Stimulated activated CD8-positive, alpha-beta memory T cell treated with anti-CD3 and anti-CD28 coated beads, Interleukin-15, amount 100 ng/mL, for 48 hours (primary cell): ENCODE measurements at regions not wholly inside any gene's neighbourhood (a gene's known extent, or its start where the extent isn't known, plus 50 kb on each side); places are given as distances from the start of the nearest gene placed in this dataset.

Experiments
- DNase-seq, 2 donors: peaks; one replicate each; pipeline ENCODE4 v3.0.0-alpha.2; 2020; ENCODE audit warnings: low read depth in 2 of 2

DNA sequence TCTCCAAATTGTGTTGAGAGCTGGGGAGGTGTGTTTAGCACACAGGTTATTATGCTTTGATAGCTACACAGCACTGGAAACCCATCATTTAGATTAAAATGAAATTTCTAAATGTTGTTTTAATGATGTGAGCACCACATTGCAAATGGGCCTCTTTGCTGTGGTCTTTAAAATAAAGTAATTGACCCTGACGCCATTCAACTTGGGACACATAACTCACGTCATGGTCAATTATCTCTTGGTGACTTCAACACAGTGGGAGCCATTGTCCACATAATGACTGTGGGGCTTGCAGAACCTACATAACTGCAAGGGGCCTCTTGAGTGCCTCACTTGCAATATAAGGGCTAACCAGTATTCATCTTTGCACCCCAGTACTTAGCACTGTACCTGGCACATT is 280.4 kb downstream of the HLX start:
- no peak for DNase-seq

- DNase-seq, result no peak
These were observed 282.4 kb downstream of the HLX start for GRCh38 chr1:221161571-221162041.

- no peak for DNase-seq
These were observed 283.1 kb downstream of the HLX start for GRCh38 chr1:221162352-221162751.

DNA sequence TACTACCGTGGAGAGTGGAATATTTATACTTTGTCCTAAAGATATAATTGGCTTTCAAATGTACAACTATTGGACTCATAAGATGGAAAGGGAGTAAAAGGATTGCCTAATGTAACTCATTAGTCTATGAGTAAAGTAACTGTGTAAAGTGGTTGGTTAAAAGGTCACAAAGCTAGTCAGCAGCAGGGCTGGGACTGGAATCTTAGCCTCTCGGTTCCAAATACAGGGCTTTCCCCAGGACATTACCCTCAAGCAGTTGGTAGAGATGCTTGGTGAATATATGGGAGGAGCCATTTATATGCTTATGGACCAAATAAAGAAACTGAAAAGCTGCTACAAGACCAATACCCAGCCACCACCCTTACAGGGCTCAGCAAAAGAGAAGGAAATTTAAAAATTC is 283.7 kb downstream of the HLX start:
- DNase-seq, result no peak

GRCh38 chr1:221164029-221164428 is 284.8 kb downstream of the HLX start:
- DNase-seq, result no peak

DNA sequence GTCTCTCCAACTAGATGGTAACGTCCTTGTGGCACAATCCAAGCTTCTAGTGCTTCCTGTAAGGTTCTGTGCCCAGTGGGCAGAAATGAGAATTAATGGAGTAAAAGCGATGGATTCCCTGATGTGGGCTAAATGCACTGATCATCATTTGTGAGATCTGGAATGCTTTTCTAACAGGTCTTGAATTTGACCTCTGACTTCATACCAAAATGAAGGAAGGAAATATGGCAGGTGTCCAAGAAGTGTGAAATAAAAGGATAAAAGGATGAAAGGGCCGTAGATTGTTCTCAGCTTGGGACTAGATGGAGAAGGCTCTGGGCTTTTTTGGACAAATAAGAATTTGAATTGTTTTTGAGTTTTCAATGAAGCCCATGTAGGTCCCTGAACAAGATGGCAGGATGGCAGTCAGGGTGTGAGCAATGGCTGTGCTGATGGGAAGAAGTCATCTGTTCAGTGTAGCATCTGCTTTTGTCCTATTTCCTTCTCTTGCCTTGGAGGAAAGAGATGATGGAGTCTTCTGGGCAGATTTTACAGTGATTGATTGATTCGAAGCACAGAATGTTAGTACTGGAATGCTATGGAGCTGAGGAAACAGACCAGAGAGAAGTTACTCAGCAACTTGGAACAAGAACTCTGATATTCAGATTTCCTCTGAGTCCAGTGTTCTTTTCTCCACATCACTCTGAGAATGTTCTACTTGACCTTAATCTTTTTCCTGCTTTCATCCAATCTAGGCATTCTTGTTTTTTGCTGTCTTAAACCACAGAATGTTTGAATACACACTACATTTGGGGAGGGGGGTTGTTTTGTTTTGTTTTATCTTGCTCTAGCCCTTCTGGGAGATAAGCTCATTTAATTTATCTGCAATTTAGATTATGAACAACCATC is 286.0 kb downstream of the HLX start:
- DNase-seq, result no peak

DNA sequence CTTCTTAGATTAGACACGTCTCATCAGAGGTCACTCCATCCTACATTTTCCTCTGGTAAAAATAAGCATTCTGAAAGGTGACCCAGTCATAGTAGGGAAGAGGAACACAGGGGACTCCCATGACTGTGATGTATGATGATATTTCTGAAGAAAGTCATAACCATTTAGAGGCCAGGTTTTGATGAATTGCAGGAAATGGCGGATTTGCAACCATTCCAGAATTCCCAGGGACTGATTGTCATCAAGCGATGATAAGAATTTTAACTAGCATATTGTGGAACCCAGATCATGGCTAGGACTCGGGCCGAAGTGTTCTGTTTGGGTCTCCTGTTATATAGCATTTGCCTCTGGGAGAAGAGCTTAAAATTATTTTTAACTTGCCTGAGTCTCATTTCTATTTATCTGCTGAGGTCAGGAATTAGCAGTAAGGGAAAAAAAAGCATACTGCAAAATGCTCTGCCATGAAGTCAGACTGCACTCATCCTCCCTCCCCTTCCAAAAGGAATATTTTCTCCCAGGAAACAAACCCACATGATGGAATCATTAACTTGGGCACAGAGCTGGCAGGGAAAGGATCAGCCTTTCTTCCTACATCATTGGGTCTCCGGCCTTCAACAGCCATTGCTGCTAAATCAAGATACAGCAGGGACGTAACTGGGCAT is 286.7 kb downstream of the HLX start:
- DNase-seq, result no peak

GRCh38 chr1:221166559-221167318 is 287.5 kb downstream of the HLX start:
- no peak for DNase-seq

GRCh38 chr1:221169447-221169889 is 290.2 kb downstream of the HLX start:
- DNase-seq, result no peak

DNA sequence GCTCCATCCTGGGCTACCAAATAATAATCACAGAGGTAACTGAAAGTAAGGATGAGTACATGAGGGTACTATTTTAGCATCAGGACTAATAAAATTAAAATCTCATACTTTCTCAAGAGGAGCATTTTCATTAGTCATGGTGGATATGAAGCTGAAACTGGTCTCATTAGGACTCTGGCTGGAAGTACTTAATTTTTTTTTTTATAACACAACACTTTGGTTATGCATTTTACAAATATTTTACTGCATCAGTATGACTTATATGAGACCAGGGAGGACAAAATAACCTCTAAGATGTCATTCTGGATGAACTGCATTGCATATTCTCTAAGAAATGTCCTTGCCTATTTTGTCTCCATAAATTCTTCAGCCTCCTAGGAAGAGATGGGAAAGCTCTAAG is 290.9 kb downstream of the HLX start:
- no peak for DNase-seq

DNA sequence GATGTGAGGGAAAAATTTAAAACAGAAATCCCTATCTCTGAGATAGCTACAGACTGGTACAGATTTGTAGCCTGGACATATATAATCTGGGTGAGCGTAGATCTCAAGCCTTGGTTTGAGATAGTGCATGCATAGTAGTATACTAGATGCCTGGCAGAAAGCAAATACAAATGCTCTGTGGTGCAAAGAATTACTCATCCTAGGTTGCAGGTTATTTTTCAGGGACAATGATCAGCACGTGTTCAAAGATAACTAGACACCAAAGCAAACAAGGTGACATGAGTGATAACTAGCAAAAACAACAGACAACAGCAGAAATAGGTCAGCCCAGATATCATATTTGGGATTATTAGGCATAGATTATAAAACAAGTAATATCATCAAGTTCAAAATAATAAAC is 292.5 kb downstream of the HLX start:
- DNase-seq, result no peak

- no peak for DNase-seq
These were observed 293.6 kb downstream of the HLX start for GRCh38 chr1:221172841-221173240.

DNA sequence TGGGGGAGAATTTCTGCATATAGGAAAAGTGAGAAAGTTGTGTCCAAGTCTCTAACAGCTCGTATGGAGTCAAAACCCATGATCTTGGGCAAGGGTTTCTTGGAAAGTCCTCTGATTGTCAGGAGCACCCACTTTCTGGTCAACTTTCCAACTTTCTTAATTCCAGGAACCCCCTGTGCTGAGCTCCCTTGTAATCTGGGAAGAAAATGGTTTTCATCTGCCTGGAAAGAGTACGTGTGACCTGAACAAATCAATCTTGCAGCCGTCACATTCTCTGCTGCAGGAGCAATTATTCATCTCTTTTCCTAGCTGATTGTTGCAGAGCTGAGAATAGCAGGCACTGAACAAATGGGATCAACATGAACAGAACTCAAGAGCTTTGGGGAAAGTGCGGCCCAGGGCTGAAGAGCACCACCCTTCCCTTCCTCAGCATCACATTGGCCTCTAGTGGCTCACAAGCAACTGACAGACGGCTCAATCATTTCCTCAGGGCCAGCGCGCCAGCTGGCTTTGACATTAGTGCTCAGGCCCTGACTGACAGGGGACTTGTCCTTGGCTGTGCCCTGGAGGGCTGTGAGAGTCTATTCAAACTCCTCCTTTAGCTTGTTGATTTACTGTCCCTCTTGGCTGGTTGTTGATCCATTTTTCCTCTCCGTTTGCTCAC is 295.2 kb downstream of the HLX start:
- no peak for DNase-seq

- no peak for DNase-seq
These were observed 296.0 kb downstream of the HLX start for GRCh38 chr1:221175249-221175648.

GRCh38 chr1:221180704-221181368 is 301.6 kb downstream of the HLX start:
- DNase-seq, result no peak

- no peak for DNase-seq
These were observed 303.7 kb downstream of the HLX start for GRCh38 chr1:221182791-221183533.

DNA sequence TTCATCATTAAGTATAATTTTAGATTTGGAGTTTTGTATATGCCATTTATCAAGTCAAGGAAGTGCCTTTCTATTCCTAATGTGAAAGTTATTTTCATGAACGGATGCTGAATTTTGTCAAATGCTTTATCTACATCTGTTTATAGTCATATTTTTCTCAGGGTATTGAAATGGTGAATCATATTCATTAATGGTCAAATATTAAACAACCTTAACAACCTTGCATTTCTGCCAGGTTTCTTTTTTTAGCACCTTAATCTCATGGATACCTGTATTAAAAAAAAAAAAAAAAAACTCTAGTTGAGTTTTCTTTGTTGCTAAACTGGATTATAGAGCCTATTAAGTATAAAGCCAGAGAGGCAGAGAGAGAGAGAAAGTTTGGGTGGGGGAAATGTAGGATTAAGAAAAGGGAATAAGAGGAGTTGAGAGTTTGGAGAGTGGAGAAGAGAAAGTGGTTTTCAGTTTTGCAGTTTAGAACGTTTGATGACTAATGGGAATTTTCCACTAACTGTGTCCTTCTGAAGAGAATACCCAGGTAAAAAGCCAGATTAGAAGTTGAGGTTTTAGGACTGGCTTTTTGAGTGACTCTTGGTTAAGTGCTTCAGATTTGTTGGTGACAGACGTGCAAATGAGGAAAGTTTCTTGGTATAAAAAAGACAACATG is 305.0 kb downstream of the HLX start:
- DNase-seq, result no peak

GRCh38 chr1:221187174-221187573 is 307.9 kb downstream of the HLX start:
- DNase-seq, result no peak

DNA sequence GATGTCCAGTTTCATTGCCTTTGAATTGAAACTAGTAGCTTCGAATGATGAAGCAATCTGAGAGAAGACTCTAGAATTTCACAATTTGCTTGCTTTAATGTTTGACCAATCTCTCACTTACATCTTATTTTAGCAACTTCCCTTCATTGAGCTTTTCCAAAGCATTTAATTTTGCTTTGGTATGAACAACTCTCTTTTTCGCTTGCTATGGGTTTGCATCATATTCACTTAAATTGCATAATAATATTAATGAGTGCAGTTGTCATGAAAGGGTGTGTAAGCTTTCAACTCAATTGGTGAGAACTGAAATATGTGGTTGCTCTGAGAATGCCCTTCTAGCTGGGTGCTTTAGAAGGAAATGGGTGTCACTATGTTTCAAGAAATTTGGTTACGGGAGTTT is 309.2 kb downstream of the HLX start:
- DNase-seq, result no peak

DNA sequence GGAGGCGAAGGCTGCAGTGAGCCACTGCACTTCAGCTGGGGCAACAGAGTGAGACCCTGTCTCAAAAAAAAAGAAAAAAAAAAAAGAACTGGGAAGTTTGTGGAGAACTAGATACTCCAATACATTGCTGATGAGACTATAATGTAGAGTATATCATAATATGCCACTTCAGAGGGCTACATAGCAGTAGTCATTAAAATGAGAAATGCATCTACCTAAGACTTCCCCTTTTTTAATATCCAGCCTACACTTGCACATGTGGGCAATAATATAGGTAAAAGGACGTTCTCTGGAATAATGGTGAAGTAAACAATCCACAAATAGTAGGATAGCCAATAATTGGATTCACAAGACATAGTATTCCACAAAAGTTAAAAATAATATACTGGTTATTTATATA is 311.0 kb downstream of the HLX start:
- no peak for DNase-seq
